Thoracic aorta (tissue), 2 donors: ENCODE measurements at regions not wholly inside any gene's neighbourhood (a gene's known extent, or its start where the extent isn't known, plus 50 kb on each side); places are given as distances from the start of the nearest gene placed in this dataset.

ENCODE experiments used
- ATAC-seq: fragments of 150-250 bp; one replicate; pipeline ENCODE4 v1.8.0; 2017; ENCODE audit warnings: low read depth; ENCODE audit not compliant: insufficient number of reproducible peaks, low FRiP score
- DNase-seq: peaks from one replicate; pipeline ENCODE4 v3.0.0-alpha.2; 2020; ENCODE audit warnings: low spot score
- H3K27ac ChIP-seq, 2 donors: fragments of 200-600 bp; sonication (generic); 1 replicate in 1 of 2; 2 replicates in 1 of 2; pipeline ENCODE4 v1.5.1; 2016; ENCODE audit warnings: mild to moderate bottlenecking in 2 of 2, moderate library complexity in 2 of 2
- H3K27me3 ChIP-seq: fragments of 200-600 bp; sonication (generic); replicated peaks from 2 replicates; pipeline ENCODE4 v1.6.0; 2016; ENCODE audit warnings: mild to moderate bottlenecking; ENCODE audit not compliant: insufficient read depth
- H3K36me3 ChIP-seq: fragments of 200-600 bp; sonication (generic); one replicate; pipeline ENCODE4 v1.5.1; 2016
- H3K4me1 ChIP-seq, 2 donors: fragments of 200-600 bp; sonication (generic); 1 replicate in 1 of 2; 2 replicates in 1 of 2; pipeline versions ENCODE4 v1.5.1 to v1.6.0; 2016; ENCODE audit warnings: low read depth in 2 of 2, mild to moderate bottlenecking in 1 of 2; ENCODE audit not compliant: control insufficient read depth in 1 of 2
- H3K4me3 ChIP-seq: fragments of 200-600 bp; sonication (generic); 2 replicates; pipeline ENCODE4 v1.5.1; 2016; ENCODE audit warnings: mild to moderate bottlenecking
- H3K9me3 ChIP-seq: fragments of 200-600 bp; sonication (generic); 2 replicates; pipeline ENCODE4 v1.5.1; 2016
- CTCF ChIP-seq: fragments of 200-600 bp; sonication (generic); IDR thresholded peaks from one replicate; pipeline ENCODE4 v1.5.1; 2019; ENCODE audit warnings: antibody characterized with exemption

GRCh38 chr7:148540041-148540738 is 50.4 kb upstream of the C7orf33 start:
- no peaks in the 10 kb centered on the region for H3K36me3 ChIP-seq
- peak; percentile 87 for ATAC-seq
- peak; percentile 59 for DNase-seq
- no peaks in the 10 kb centered on the region for H3K9me3 ChIP-seq
- H3K4me3 ChIP-seq: peak overlapping the region; percentile 59
- no peak for TF ChIP-seq CTCF
- peaks cover 0 to 12% of the 10 kb centered on the region in 2 donors for H3K4me1 ChIP-seq
- H3K27ac ChIP-seq: peak overlapping the region; percentile 86 to 89
- H3K27me3 ChIP-seq: no peaks in the 10 kb centered on the region
